Right ventricle myocardium superior (tissue), 1 donor: ENCODE measurements at regions not wholly inside any gene's neighbourhood (a gene's known extent, or its start where the extent isn't known, plus 50 kb on each side); places are given as distances from the start of the nearest gene placed in this dataset.

Experiments
- ATAC-seq: fragments of 200-7000 bp; cut with Tn5 transposase; one replicate; pipeline ENCODE4 v1.9.1; 2020; ENCODE audit warnings: mild to moderate bottlenecking; ENCODE audit not compliant: poor library complexity
- DNase-seq: peaks from one replicate; pipeline ENCODE4 v3.0.0-alpha.2; 2020
- intact Hi-C: fragments of 100-400 bp; cut with DNase I; formaldehyde crosslinking; loops from one replicate; pipeline ENCODE4 v1.11.2; 2022
- donor health status: DM: no; HTN: yes; CAD: no; lungs with severe emphysema.

DNA sequence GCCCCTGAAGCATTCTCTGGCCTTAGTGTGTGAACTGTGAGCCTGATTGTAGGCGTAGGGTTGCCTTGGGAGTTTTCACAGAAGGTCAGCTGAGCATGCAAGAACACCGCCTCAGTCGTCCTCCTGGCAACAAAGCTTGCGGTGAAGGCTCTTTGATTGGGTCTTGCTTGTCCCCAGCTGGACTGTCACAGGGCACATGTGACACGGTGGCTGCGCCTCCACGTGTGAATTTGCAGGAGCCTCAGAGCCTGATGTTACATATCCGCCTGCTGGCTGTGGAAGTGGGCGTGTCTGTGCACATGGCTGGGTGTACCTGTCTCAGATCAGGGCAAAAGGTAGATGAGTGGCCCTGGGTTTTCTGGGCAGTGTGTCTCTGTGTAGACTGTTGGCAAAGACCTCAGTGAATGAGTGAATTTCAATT lies 228.7 kb downstream of the HAUS1 start:
- ATAC-seq, result peak; percentile 14
- DNase-seq, result no peak
- intact Hi-C loops, result loop anchor here (5.0 to 10.0 kb wide), 2 partner anchors 51 to 158 kb away; a partner anchor contains a TSS

DNA sequence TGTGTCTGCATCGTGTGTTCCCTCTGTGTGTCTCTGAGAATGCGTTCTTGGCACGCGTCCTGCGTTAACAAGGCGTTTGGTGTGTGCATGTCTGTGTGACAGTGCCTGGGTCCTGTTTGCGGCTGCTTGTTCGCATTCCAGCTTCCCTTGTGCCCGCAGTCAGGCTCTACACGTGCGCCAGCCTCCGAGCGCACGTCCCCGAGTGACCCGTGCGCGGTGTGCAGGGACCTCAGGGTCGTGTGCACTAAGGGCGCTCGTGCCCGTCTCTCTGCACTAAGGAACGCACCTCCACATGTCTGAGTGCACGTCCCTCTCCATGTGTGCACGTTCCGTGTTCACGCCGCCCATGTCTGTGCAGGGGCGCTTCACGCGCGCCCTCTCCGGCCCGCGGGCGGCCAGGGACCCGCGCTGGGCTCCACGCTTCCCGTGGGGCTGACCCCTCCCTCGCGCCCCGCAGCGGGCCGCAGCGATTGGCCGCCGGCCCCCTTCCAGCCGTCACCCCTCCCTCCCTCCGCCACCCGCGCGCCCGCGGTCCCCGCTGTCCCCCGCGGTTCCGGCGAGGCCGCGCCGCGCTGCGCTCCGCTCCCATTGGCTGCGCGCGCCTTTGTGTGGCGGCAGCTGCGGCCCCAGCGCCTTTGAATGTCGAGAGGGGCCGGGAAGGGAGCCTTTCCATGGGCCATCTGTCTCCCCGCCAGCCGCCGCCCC lies 229.4 kb downstream of the HAUS1 start:
- peak; percentile 66 for DNase-seq
- intact Hi-C loops, result loop anchor here (5.0 to 10.0 kb wide), 2 partner anchors 51 to 159 kb away; a partner anchor contains a TSS
- ATAC-seq, result peak; percentile 87

DNA sequence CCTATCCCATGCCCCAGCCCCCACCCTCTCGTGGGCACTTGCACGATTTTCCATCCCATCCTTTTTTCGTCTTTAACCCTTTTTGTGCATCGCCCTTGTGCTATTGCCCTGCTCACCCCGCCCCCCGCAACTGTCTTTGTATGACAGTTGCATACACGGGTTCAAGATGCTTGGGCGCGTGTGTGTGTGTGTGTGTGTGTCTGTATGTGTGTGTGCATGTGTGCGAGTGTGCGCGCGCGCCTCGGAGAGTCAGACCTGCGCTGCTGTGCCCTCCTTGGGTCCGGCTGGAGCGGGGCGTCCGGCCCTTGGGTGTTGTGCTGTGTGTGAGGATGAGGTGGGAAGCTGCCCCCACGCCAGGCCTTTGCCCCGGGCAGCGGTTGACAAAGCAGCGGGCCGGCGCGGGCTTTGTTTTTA lies 230.7 kb downstream of the HAUS1 start:
- DNase-seq, result peak; percentile 57
- intact Hi-C loops, result loop anchor here (5.0 to 10.0 kb wide), 3 partner anchors 53 to 160 kb away; a partner anchor contains a TSS
- peak; percentile 13 for ATAC-seq

DNA sequence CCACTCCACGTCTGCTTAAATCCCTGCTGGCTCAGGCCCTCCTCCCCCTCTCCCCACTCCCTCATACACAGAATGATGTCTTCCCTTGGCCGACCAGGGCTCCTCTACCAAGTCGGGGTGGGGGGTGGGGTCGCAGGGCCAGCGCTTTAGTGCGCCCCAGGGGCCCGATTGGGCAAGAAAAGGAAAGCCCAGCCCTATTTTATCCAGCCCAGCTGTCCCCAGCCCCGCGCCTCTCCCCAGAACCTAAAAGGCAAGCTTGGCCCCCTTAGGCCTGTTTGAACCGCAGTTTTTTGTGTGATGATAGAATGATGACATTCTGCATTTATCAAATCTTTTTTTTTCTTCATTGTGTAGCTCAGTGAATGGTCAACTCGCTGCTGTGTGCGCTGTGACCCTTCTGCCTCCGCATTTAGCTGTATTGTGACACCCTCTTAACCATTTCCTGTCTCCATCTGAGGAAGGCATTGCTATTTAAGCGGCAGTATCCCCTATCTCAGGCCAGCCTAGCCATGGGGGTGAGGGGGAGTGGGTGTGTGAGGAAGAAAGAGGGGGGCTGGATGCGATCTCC lies 231.4 kb downstream of the HAUS1 start:
- peak; percentile 18 for ATAC-seq
- intact Hi-C loops, result loop anchor here (5.0 to 10.0 kb wide), 2 partner anchors 77 to 161 kb away; a partner anchor contains a TSS
- no peak for DNase-seq

DNA sequence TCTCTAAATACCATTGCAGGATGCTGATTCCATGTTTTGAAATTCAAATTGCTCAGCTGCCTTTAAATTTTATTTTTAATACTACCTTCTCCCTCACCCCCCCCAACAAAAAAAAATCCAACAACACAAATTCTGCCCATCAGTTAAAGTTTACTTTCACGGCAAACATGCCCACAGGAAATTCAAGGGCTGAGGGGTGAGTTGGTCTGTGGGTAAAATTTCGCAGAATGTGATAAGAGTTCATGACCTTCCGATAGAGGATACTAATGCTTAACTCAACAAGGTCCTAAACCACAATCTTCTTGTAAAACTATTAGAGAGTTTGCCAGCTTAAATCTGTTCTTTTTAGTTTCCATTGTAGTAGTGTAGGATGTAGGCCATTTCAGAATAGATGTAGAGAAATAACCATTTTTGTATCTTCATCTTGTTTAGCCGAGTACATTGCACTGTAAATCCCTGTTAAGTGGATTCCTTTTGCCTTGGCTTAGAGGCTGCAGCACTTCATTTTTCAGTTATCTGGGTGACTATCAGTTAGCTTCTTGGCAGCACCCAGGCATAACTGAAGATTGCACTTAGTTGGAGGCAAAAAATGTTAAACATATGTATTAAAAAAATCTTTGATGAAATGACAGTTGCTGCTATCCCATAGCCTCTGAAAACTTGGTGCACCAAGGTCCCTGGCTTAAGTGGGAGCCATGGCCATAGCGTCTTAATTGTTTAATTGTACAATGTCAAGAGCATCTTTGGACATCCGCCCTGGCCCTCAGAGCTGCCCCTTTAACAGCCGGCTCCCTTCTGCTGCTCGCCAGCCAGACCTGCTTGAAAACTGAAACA lies 232.3 kb downstream of the HAUS1 start:
- DNase-seq (no peak), ATAC-seq (no peak)
- intact Hi-C loops, result loop anchor here (5.0 to 10.0 kb wide), 2 partner anchors 76 to 162 kb away; a partner anchor contains a TSS

DNA sequence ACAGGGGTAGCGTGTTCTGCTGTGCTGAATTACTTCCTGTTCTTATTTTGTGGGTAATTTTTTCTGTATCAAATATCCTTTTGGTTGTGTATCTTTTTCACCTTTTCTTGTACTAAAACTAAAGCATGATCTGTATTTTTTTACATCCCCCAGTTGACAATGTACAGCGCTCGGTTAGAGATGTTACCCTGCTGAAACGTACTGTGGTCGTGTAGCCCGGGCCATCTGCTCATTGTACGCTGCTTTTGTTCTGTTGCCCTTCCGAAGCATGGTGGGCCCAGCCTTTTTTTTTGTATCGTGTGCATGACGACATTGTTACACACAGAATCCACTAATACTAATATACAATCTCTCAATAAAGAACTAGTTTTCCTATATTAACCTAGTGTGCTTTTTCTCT lies 233.1 kb downstream of the HAUS1 start:
- intact Hi-C loops, result loop anchor here (5.0 to 10.0 kb wide), 2 partner anchors 75 to 162 kb away; a partner anchor contains a TSS
- DNase-seq (no peak), ATAC-seq (no peak)

DNA sequence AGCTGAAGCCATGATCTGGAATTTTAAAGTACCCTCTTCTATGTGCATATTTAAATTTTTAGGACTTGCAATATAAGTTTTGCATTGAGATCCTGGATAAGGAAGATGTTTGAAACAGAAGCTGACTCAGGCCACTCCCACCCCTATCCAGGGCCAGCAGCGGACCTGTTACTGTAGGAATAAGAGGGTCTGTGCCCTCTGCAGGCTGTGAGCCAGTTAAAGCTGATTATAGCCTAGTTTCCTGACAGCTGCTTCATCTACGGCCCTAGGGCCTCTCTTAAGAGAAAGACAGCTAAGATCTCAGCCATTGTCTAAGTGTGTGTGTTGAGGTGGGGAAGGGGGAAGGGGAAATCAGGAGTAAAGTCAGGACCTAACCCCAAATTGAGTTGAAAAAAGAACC lies 234.0 kb downstream of the HAUS1 start:
- no peak for DNase-seq
- intact Hi-C loops, result loop anchor here (5.0 to 10.0 kb wide), 2 partner anchors 74 to 163 kb away; a partner anchor contains a TSS
- no peak for ATAC-seq

DNA sequence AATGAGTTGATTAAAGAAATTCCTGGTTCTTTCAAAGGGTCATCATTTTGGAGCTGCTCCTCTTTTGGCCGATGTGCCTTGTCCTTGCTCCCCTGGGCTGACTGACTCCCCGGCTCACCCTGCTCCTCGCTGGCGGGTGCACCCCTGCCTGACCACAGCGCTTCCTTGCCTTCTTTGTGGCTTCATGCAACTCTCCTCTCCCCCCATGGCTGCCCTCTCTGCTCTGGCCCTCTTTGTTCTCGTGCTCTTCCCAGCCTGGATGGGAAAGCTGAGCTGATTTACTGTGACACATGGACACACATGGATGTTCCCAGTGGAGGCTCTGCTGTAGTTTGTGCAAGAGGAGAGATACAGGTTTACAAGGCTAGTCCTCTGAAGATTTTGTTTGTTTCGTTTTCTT lies 234.6 kb downstream of the HAUS1 start:
- ATAC-seq (no peak), DNase-seq (no peak)
- intact Hi-C loops, result loop anchor here (5.0 to 10.0 kb wide), 2 partner anchors 74 to 164 kb away; a partner anchor contains a TSS

DNA sequence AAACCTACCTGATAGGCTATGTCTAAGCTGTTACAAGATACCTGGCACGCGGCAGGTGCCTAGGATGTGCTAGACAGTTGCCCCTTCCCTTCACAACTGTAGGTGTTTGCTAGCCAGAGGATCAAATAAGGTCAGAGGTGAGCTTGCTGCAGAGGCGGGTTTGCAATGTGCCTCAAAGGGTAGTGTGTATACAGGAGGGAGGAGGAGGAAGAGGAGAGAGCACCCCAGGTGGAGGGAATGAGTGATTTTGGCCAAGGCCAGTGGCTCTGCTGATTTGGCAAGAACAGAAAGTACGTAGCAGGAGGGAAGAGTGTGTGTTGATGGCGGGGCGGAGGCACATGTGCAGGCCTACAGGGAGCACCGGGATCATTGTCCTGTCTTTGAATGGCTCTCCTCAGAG lies 236.5 kb downstream of the HAUS1 start:
- intact Hi-C loops, result no loop called here

DNA sequence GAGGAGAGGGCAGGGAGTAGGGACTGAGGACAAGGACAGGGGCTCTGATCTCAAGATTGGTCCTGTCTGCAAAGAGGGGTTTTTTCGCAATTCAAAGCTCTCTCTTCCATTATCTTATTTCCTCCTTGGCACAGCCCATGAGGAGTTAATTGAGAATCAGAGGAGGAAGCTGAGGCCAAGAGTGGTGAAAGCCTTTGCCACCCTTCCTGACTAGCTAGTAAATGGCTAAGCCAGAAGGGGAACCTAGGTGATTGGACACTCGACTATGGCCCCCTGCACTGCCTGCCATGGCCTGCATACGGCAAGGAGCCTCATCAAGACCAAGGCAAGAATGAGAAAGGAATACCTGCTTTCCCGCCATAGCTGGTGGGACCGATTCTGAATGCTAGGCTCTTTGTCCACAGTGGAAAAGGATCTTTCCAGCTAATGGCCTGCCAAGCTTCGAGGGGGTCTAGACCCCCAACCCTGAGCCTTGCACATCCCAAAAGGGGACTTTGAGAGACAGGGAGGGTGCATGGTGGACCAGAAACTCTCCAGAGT lies 237.9 kb downstream of the HAUS1 start:
- intact Hi-C loops, result no loop called here
- ATAC-seq, result no peak
- DNase-seq, result no peak

More for the DNA sequence above, 236.5 kb downstream of the HAUS1 start:
- ATAC-seq, result no peak
- DNase-seq, result no peak

DNA sequence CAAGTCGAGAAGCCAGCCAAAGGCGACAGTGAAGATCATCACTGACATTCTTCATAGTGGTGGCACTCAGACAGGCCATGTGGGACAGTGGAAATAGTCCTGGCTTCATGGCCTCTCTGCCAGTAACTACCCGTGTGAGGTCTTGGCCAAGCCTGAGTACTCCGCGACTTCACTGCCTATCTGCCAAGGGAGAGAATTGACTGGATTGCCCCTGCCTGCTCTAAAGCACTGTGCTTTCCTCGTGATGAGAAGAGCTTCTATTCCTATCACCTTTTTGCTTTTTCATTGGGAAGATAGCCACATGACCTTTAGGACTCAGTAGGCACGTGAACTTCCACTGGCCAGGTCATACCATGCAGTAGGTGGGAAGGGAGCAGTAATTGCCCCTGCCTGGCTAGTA lies 239.3 kb downstream of the HAUS1 start:
- intact Hi-C loops, result no loop called here
- ATAC-seq (peak; percentile 82), DNase-seq (no peak)

DNA sequence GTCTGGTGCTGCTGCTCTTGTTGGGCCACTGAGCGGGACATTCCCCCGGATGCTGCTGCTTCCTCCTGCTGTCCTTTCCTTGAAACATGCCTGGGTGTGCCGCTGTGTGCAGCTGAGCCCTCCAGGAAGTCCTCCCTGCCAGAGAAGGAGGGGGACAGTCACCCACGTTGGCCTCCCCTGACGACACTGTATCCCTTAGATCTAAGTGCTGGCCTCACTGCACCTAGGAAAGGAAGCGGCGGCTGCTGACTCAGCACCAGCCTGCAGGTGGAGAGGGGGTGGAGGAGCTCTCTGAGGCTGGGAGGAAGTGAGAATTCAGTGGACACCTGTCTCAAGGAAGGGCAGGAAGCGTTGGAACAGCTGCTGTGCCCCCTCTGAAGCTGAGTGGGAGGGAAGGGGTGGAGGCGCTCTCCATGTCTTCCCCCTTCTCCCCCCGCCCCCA lies 239.8 kb downstream of the HAUS1 start:
- peak; percentile 65 for DNase-seq
- peak; percentile 65 for ATAC-seq
- intact Hi-C loops, result no loop called here

DNA sequence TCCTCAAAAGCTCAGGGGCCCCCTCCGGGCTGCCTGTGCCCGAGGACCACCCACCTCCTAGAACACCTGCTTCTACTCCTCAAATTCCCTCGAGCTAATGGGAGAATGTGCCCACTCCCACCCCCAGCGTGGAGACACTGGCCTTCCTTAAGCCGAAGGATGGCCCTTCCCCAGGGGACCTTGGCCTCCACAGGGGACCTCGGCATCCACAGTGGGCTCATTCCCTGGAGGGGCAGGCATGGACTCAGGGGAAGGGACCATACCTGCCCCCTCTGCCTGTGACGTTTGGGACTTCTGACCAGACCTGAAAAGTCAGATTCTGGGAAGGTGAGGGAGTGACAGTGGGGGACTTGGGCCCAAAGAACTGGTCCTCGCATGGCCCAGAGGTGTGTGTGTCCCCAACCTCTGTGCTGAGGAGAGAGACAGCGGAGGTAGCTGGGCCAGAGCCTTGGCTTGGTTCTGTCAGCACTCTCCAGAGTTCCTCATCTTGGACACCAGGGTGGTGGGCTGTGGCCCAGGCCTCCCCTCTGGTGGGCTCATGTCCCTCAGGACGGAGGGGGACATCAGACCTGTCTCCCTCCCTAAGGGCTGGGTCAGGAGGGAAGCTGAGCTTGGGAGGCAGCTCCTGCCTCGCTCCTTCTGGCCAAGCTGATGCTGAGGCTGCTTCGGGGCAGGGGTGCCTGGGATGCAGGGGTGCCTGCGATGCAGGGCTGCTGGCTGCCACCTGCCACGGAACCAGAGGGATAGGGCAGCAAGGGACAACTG lies 240.4 kb downstream of the HAUS1 start:
- intact Hi-C loops, result no loop called here
- DNase-seq (no peak), ATAC-seq (no peak)

DNA sequence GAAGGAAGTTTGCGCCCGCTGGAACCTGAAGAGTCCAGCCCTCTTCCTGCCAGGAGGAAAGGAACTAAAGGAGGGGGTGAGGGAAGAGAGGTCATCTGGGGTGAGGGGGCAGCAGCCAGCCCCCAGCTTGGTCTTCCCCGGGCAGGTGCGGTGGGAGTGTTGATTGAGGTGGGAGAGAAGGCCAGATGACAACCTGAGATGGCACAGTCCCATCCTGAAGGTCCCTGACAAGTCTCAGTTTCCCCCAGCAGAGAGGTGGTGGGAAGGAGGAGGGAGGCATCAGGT lies 240.9 kb downstream of the HAUS1 start:
- intact Hi-C loops, result no loop called here
- ATAC-seq (no peak), DNase-seq (no peak)

DNA sequence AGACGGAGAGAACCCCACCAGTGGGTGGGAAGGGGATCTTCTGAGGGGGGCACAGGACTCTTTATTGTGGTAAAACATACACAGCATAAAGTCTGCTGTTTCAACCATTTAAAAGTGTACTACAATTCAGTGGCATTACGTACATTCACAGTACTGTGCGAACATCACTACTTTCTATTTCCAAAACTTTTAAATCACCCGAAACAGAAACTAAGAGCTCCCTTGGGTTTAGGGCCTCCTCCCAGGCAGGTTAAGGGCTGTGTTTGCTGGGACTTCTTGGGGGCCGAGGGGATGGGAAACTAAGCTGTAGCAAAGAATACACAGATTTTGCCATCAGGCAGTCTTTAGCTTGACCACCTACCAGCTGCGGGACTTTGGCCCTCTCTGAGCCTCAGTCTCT lies 242.0 kb downstream of the HAUS1 start:
- DNase-seq (no peak), ATAC-seq (no peak)

DNA sequence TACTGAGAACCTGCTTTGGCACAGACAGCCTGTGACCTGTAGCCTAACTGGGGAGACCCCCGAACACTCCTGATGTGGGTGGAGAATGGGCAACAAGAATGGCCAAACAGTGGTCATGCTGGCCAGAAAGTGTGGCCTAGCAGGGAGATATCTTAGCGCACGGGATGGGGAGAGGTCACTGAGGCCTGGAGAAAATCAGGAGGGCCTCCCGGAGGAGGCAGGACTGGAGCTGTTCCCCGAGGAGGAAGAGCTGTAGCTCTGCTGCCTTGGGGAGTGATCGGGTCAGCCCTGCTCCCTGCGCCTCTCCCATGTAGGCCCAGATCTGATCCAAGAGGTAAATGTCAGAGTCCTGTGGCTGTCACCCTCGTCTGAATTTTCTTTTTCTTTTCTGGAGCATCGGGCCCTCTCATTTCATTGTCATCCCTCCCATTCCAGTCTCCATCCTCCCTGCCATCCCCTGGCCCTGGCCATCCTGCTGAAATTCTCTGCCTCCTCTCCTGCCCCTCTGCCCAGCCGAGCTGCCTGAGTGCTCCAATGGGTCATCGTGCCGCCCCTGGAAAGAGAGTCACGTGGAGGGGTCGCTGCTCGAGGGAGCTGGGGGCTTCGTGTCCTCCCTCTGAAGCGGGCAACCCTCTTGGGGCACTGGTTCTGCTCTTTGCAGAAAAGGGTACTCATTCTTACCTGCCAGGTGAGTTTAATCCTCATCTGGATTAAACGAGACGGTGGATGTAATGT lies 242.9 kb downstream of the HAUS1 start:
- ATAC-seq, result no peak
- DNase-seq, result no peak
- intact Hi-C loops, result no loop called here

More for the DNA sequence above, 242.0 kb downstream of the HAUS1 start:
- intact Hi-C loops, result no loop called here

DNA sequence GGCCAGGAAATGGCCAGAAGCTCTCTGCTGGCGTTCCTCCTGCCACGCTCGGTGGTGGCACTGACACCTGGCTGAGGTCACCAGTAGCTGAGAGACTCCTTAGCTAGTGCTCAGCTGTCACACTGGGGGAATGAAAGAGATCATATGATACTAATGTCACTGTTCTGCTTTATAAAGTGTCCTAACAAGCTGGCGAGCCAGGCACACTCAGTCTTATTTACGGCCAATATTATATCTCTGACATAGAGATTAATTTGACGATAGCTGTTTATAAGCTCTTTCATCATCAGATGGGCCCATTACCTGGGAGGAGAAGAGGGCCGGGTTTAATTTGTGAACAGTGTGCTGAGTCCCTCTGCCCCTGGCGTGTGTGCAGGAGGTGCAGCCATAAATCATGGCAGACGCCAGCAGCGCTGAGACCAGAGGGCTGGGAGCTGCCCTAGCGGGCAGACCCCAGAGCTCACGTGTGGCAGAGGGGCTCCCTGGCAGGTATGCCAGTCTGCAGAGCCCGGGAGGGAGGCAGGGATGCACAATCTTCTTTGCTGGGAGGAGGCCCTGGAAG lies 246.5 kb downstream of the HAUS1 start:
- intact Hi-C loops, result no loop called here
- ATAC-seq (no peak), DNase-seq (no peak)
